Pancreas (tissue), 10 donors: ENCODE measurements at regions not wholly inside any gene's neighbourhood (a gene's known extent, or its start where the extent isn't known, plus 50 kb on each side); places are given as distances from the start of the nearest gene placed in this dataset.

Experiments
- ATAC-seq, 4 donors: fragments of 200-7000 bp; cut with Tn5 transposase; one replicate each; pipeline versions ENCODE4 v1.8.0 to v1.9.1; 2020; ENCODE audit warnings: mild to moderate bottlenecking in 4 of 4, moderate library complexity in 4 of 4
- DNase-seq, 6 donors: peaks; one replicate each; pipeline ENCODE4 v3.0.0-alpha.2; 2020
- FAIRE-seq: peaks from 2 replicates; lab custom pipeline; 2012; peaks lifted over from hg19 to GRCh38; lab: Jason Lieb, UNC
- H3K27ac ChIP-seq, 4 donors: fragments of 200-600 bp; sonication (generic); 1 replicate in 3 of 4; 2 replicates in 1 of 4; pipeline versions ENCODE4 v1.5.0 to v1.8.0; 2020
- H3K27me3 ChIP-seq, 4 donors: fragments of 200-600 bp; one replicate each; pipeline ENCODE4 v1.8.0; 2021
- H3K36me3 ChIP-seq, 3 donors: fragments of 200-600 bp; sonication (generic) in 1 of 3; one replicate each; pipeline versions ENCODE4 v1.5.0 to v1.8.0; 2020 to 2021
- H3K4me1 ChIP-seq, 3 donors: fragments of 200-600 bp; one replicate each; pipeline ENCODE4 v1.8.0; 2021
- H3K4me3 ChIP-seq, 4 donors: fragments of 200-600 bp; sonication (generic) in 2 of 4; one replicate each; pipeline versions ENCODE4 v1.5.0 to v1.8.0; 2020 to 2021
- H3K9me3 ChIP-seq, 4 donors: fragments of 200-600 bp; one replicate each; pipeline ENCODE4 v1.8.0; 2021
- WGBS, 2 donors: extraction: QIAGEN DNeasy Blood & Tissue Kit; methylation state at CpG; one replicate each; pipeline ENCODE4 v1.1.7; 2013; 5-methylcytosine and 5-hydroxymethylcytosine counted together
- intact Hi-C, 3 donors: fragments of 100-400 bp; cut with DNase I; formaldehyde crosslinking; loops; one replicate each; pipeline versions ENCODE4 v1.11.1 to v1.14.2; 2022
- TF ChIP-seq, protein P1 (sequence below), 4 donors: fragments of 200-600 bp; sonication (generic) in 3 of 4; IDR thresholded peaks; one replicate each; pipeline versions ENCODE4 v1.5.0 to v1.8.0; 2021; ENCODE audit warnings: antibody characterized with exemption in 4 of 4
- donor health status: healthy with polysubstance abuse.
- donor health status: DM: no; HTN: no; CAD: no; lungs with moderate emphysema.
- donor health status: DM: no; HTN: no; CAD: no.
- donor health status: control.
- donor health status: control.
- donor health status: Bipolar disorder and iron deficiency.
- donor health status: DM: yes; HTN: yes; CAD: no.
- donor health status: DM: no; HTN: no; CAD: no.
- donor health status: DM: no; HTN: no; CAD: no.
- donor health status: DM: yes; HTN: yes; CAD: no.

GRCh38 chr2:158893026-158893425, 75.4 kb upstream of the TANC1 start:
- no peak for FAIRE-seq
- intact Hi-C loops: loop anchor here in 1 of 3 donors (10.0 kb wide), 1 partner anchor 232 kb away; no protein-coding TSS in a partner anchor
- Histone ChIP-seq H3K9me3 (no peaks in the 10 kb centered on the region), H3K4me3 (no peak overlapping the region), H3K27ac (no peak overlapping the region), H3K4me1 (no peaks in the 10 kb centered on the region), H3K27me3 (no peaks in the 10 kb centered on the region), H3K36me3 (no peaks in the 10 kb centered on the region)
- no peak for ATAC-seq
- no peak for DNase-seq
- TF ChIP-seq, protein P1, sequence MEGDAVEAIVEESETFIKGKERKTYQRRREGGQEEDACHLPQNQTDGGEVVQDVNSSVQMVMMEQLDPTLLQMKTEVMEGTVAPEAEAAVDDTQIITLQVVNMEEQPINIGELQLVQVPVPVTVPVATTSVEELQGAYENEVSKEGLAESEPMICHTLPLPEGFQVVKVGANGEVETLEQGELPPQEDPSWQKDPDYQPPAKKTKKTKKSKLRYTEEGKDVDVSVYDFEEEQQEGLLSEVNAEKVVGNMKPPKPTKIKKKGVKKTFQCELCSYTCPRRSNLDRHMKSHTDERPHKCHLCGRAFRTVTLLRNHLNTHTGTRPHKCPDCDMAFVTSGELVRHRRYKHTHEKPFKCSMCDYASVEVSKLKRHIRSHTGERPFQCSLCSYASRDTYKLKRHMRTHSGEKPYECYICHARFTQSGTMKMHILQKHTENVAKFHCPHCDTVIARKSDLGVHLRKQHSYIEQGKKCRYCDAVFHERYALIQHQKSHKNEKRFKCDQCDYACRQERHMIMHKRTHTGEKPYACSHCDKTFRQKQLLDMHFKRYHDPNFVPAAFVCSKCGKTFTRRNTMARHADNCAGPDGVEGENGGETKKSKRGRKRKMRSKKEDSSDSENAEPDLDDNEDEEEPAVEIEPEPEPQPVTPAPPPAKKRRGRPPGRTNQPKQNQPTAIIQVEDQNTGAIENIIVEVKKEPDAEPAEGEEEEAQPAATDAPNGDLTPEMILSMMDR (IDR thresholded peaks at IDR 0.05): no peak
- WGBS, 2 donors: 62% methylated on average over 8 of the region's 8 CpGs

DNA sequence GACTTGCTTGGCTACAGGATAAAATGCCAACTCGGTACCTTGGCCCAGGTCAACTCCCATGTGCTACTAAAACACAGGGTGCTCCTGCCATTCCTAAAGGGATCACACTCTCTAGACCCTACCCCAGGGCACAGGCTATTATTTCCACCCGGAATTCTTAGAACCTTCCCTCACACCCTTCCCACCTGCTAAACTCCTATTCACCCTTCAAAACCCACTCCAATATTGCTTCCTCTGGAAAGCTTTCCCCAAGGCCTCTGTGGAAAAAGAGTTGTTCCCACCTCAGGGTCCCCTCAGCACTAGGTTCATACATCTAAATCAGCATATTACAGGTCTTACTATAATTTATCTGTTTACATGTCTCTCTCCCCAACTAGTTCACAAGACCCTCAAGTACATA, 75.0 kb upstream of the TANC1 start:
- intact Hi-C loops: loop anchor here in 1 of 3 donors (10.0 kb wide), 1 partner anchor 231 kb away; no protein-coding TSS in a partner anchor
- no peak overlapping the region for H3K4me3 ChIP-seq
- H3K36me3 ChIP-seq: no peaks in the 10 kb centered on the region
- H3K27me3 ChIP-seq: no peaks in the 10 kb centered on the region
- ATAC-seq (no peak), FAIRE-seq (no peak), DNase-seq (no peak)
- H3K27ac ChIP-seq: no peak overlapping the region
- TF ChIP-seq, protein P1 (IDR thresholded peaks at IDR 0.05): no peak
- H3K9me3 ChIP-seq: no peaks in the 10 kb centered on the region
- 79 to 86% methylated on average over 2 of the region's 2 CpGs for WGBS, 2 donors
- H3K4me1 ChIP-seq: no peaks in the 10 kb centered on the region

DNA sequence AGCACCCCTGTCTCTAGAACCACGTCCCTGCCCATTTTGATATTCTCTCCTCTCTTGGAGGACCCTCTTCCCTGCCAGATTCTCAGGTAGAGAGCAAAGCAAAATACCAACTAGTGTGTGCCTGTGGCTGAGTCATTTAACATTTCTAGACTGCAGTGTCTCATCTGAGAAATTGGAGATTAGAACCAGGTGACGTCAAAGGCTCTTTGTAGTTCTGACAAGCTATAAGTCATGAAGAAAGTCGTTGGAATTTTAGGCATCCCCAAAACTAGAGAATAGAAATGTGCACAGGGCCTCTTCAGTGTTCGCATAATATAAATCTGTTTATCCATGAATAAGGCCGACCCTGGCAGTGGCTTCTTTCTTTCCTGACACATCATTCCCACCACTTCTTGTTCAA, 74.4 kb upstream of the TANC1 start:
- no peak for ATAC-seq
- 54 to 59% methylated on average over 5 of the region's 5 CpGs for WGBS, 2 donors
- TF ChIP-seq, protein P1 (IDR thresholded peaks at IDR 0.05): no peak
- no peak for DNase-seq
- no peaks in the 10 kb centered on the region for H3K27me3 ChIP-seq
- H3K4me3 ChIP-seq: no peak overlapping the region
- intact Hi-C loops: loop anchor here in 1 of 3 donors (10.0 kb wide), 1 partner anchor 231 kb away; no protein-coding TSS in a partner anchor
- H3K27ac ChIP-seq: no peak overlapping the region
- H3K36me3 ChIP-seq: no peaks in the 10 kb centered on the region
- no peaks in the 10 kb centered on the region for H3K9me3 ChIP-seq
- no peak for FAIRE-seq
- no peaks in the 10 kb centered on the region for H3K4me1 ChIP-seq

- no peaks in the 10 kb centered on the region for H3K4me1 ChIP-seq
- no peaks in the 10 kb centered on the region for H3K9me3 ChIP-seq
- H3K27me3 ChIP-seq: no peaks in the 10 kb centered on the region
- no peak overlapping the region for H3K4me3 ChIP-seq
- ATAC-seq: no peak
- H3K27ac ChIP-seq: no peak overlapping the region
- no peak for FAIRE-seq
- TF ChIP-seq, protein P1 (IDR thresholded peaks at IDR 0.05): no peak
- intact Hi-C loops: loop anchor here in 1 of 3 donors (10.0 kb wide), 1 partner anchor 230 kb away; no protein-coding TSS in a partner anchor
- WGBS, 2 donors: 68 to 69% methylated on average over 4 of the region's 4 CpGs
- no peaks in the 10 kb centered on the region for H3K36me3 ChIP-seq
- no peak for DNase-seq
Measured at GRCh38 chr2:158894572-158894971, 73.9 kb upstream of the TANC1 start.

- FAIRE-seq: no peak
- WGBS, 2 donors: 74 to 81% methylated on average over 8 of the region's 8 CpGs
- DNase-seq: no peak
- intact Hi-C loops: loop anchor here in 2 of 3 donors (5.0 kb wide), 2 partner anchors 217 to 222 kb away; no protein-coding TSS in a partner anchor
- H3K9me3 ChIP-seq: no peaks in the 10 kb centered on the region
- no peaks in the 10 kb centered on the region for H3K36me3 ChIP-seq
- ATAC-seq: no peak
- no peaks in the 10 kb centered on the region for H3K4me1 ChIP-seq
- no peak overlapping the region for H3K27ac ChIP-seq
- H3K27me3 ChIP-seq: no peaks in the 10 kb centered on the region
- TF ChIP-seq, protein P1 (IDR thresholded peaks at IDR 0.05): no peak
- H3K4me3 ChIP-seq: no peak overlapping the region
Measured at GRCh38 chr2:158900345-158900744, 68.1 kb upstream of the TANC1 start.
